NCI-H2081 (cell line): ENCODE measurements at regions not wholly inside any gene's neighbourhood (a gene's known extent, or its start where the extent isn't known, plus 50 kb on each side); places are given as distances from the start of the nearest gene placed in this dataset.
"Not testable (repeated sequence)": the region's sequence is repeated elsewhere in the genome, so short reads cannot be mapped to it uniquely, and the experiment has no call there.

Source experiments
- DNase-seq, 2 experiments: peaks; one replicate each; lab custom pipeline; 2025; lab: John Stamatoyannopoulos, UW

DNA sequence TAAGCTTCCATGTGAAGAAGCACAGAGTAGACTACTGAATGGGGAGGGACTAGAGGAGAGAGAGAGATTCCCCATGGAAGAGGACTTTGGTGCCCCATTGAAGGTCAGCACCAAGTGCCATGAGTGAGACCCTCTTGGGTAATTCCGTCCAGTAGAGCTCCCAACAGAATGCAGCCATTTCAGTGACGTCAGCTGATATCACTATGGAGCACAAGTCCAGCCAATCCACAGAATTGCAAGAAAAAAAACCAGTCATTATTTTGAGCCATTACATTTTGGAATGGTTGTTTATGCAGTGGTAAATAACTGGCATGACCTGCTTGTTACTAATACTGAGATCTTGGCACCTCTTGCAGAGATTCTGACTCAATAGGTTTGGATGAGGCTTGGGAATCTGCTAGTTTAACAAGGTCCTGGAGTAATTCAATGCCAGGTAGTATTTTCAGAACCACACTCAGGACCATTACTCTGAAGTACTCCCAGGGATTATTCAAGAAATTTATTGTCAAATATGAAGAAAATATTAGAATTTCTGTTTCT is 52.6 kb upstream of the SP8 start:
- DNase-seq: no peak

DNA sequence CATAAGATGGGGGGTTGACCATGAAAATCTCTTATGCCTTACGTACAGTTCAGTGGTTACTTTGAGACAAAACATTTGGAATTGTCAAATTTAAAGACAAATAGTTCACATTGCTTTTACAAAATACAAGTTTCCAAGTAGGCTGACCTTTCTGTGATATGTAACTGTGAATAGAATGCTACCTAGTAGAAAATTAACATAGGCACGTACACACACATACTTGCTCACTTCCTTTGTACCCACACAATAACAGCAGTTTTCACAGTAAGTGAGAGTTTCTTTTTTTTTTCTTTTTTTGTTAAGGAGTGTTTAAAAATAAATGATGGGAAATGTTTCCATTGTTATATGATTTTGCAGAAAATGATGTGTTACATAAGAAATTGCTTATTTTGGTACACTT is 53.3 kb upstream of the SP8 start:
- DNase-seq: no peak

DNA sequence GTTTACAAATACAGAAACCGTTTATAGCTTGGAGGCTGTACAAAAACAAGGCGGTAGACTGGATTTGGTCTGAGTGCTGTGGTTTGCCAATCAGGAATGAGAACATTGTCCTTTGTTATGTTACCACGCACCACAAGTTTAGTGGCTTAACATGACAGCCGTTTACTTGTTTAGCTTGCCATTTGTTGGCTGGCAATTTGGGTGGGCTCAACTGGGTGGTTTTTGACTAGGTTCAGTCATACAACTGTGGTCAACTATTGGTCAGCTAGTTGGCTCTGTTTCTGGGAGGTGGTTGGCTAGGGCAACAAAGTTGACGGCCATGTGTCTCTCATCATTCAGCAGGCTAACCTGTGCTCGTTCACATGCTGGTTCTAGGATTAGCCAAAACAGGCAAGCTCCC is 60.1 kb upstream of the SP8 start:
- DNase-seq: no peak

DNA sequence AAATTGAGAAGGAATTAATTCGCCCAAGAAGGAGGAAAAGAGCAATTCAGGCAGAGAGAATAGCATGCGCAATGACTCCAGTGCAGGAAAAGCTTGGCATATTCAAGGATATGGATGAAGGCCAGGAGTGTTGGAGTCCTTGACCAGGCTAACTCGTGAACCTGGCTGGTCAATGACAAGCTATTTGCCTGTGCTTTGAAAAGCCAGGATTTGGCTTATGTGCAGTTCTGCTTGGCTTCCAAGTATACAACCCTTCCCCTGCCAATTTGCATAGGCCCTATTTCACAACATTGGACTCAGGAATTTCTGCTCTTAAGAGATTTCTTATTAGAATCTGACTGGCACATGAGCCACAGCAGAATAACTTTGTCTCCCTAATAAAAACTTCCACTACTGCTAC is 72.3 kb upstream of the SP8 start:
- DNase-seq: no peak

DNA sequence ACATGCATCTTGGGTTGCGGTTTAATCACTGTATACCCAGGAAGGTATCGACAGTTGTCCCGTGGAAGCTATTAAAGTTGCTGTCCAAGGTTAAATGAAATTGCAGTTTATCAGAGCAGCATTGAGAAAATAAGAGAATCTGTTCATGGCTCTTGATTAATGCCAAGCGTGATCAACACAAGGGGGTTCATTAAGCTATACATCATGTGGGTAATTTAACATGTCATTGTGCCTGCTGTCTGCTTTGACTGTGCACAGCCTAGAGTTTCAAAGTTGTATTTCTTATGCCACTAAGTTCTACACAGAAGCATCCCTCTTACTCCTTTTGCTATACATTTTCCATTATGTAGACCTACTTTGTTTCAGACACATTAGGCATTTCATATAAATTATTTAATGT is 74.8 kb upstream of the SP8 start:
- no peak for DNase-seq

GRCh38 chr7:20862554-20862953 is 75.9 kb upstream of the SP8 start:
- no peak for DNase-seq

DNA sequence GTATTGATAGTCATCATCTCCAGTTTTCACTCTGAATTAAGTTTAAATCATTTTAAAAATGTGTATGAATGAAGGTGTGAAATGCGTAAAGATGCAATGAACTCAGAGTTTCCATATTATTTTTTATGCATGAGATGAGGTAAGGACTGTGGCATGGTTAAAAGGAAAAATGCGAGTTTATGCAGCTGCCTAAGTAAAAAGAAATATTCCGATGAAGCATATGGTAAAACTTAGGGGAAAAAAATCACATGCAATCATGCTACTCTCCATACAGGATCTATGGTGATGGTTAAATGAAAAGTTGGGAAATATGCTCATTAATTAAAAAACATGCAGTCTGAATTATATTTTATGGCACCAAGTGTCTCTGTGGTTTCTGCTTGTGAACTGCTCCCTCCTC is 77.5 kb upstream of the SP8 start:
- no peak for DNase-seq

DNA sequence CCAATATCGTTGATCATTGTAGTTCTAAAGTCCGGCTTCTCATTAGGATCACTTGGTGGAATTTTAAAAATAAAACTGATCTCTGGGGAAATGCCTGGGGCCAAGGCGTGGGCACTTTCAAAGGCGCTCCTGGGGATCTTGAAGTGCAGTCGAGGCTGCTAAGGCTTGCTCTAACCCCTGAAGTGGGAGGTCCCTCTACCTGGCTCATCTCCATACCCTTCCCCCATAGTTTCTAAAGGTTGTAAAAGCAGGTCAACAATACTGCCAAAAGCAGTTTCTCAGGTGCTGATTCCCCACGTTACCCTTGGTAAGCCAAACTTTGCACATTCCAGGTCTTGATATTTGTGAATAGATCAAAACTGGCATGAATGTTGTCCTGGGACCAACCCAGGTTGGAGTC is 79.0 kb upstream of the SP8 start:
- no peak for DNase-seq

GRCh38 chr7:20870977-20871376 is 84.3 kb upstream of the SP8 start:
- DNase-seq: no peak

DNA sequence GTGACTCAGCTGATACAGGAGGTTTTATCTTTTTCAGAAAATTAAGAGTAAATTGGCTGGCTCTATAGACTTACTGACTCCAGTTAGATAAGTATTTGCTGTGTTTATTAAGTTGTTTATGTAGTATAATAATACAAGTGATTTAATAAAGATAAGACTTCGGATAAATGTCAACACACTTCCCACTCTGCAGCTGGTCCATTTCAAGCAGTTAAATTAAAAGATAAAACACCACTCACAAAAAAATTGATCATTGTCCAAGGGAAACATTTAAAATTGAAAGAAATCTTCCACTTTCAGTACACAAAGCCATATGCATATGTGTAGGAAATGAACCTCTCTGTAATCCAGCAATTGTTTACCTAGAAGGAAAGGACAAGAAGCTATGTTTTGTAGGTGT is 106.1 kb upstream of the SP8 start:
- peak in 1 of 2 experiments; percentile 29 for DNase-seq

DNA sequence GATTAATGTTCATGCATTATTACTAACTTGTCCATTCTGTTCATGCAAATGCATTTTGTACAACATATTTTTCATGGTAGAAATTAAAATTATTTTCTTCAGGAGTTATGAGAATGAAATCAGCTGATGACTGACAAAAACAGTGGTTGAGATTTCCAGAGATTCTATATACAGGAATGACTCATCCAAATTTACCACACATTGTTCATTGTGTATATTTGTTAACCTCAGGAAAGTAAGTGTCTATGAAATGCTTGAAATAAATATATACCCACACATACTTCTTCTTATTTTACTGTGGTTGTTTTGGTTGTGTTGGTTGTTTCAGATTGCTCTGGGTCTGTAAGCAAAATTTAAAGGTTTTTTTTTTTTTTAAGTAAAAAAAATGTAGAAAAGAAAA is 108.1 kb upstream of the SP8 start:
- DNase-seq: no peak

GRCh38 chr7:20895563-20895962 is 108.9 kb upstream of the SP8 start:
- DNase-seq: no peak

DNA sequence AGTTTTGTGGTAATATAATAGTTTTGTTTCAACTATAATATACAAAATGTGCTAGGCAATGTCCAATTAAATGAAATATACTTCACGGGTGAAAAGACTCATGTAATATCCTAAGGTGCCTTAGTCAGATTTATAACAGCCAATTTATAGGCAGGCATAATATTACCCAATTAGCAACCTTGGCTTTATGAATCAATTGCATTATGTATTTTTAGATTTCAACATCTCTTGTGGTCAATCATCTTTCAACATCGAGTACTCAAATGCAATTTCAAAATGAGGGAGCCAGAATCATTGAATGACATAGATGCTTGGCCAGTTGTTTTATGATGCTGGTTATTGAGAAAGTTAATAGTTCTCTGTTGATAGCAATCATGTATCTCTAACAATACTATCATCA is 110.3 kb upstream of the SP8 start:
- no peak for DNase-seq

DNA sequence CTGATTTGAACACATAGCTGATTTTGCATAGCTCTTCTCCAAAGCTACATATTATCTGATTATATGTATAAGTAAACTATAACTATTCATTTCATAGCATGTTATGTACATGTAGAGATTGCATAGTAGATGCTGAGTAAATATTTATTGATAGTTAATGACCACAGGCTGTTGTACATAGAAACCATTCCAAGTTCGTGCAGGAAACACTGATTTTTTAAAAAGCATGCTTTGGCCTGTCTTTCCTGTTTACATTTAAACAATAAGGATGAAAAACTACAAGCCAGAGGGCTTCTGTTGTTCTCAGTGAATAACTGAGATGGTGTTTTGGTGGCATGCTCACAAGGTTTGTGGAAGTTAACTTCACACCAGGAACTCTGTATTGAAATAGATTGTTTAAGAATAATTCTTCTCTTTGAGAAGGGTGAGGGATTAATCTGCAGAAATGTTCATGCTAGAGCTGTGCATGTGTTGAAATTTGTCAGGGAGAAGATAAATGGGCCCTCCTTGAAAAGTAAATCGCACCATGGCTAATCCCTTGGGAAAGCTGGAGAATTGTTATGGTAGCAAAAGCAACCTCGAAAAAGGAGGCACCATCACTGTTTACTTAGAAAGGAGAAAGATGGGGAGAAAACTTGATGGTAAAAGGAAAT is 120.2 kb upstream of the SP8 start:
- peak; percentile 54 to 78 for DNase-seq

- no peak for DNase-seq
These were observed 124.4 kb upstream of the SP8 start for GRCh38 chr7:20911081-20911480.

DNA sequence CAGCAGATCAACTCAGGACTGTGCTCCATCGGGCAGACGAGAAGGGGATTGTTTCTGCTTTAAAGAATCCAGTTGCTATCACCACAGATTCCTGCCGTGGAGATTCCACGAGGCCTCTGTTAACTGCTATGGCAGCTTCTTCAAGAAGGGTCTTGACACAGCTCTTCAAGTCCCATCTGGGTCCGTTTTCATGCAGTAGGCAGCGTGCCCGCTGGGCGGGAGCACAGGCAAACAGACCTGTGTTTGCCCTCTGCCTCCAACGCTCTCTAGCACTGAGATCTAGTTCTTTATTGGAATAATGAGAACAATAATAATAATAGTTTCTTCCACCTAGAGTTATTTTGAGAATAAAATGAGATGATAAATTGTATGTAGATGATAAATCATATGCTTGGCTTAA is 127.2 kb upstream of the SP8 start:
- DNase-seq: no peak

DNA sequence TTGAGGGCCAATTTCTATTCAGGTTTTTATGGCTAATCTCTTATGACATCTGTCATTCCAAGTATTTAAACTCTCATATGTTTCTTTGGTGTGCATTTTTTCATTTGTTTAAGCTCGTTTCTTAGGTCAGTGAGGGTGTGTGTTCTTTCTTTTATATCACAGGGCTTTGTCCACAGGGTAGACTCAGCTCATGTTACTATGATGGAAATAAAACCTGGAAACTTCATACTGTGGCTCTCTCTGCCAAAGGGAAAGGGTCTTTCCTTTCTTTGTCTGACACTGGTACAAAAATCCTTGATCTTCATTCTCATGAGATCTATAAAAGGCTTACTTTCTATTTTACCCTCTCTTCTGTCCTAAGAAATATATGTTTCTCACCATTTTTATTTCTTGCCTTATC is 129.6 kb upstream of the SP8 start:
- no peak for DNase-seq

GRCh38 chr7:20917603-20918002 is 130.9 kb upstream of the SP8 start:
- no peak for DNase-seq

- DNase-seq: no peak
These were observed 131.5 kb upstream of the SP8 start for GRCh38 chr7:20918156-20918555.

GRCh38 chr7:20927178-20927577 is 140.5 kb upstream of the SP8 start:
- DNase-seq: not testable (repeated sequence)

DNA sequence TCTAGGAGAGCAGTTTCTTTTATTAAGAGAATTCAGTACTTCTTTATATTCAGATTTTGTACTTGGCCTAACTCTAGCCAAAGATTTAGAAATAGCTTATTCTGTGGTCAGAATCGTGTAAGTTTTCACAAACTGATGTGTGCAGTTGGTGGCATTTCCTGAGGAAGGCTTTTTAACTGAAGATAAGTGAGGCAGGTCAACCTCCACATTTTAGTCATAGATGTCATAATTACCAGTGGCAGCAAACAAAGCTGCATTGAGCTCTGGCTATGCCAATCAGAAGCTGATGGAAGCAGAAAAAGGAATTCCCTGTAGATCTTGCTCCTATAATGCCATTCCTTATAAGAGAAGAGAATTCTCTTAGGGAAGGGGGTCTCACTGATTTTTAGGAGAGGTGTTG is 141.3 kb upstream of the SP8 start:
- no peak for DNase-seq

DNA sequence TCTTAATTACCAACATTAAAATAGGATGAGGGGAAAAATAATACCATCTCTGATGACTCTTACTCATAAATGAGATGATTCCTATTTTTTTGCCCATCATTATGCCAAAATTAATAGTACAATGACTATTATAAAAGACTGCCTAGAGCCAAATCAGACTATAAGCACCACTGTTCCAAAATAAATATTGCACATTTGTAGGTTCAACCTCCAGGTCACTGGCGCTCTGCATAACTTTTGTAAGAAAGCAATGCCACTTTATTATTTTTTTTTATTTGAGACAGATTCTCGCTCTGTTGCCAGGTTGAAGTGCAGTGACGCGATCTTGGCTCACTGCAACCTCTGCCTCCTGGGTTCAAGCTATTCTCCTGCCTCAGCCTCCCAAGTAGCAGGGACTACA is 142.5 kb upstream of the SP8 start:
- no peak for DNase-seq

GRCh38 chr7:20931739-20932138 is 145.1 kb upstream of the SP8 start:
- no peak for DNase-seq

GRCh38 chr7:20932785-20933527 is 146.3 kb upstream of the SP8 start:
- DNase-seq: no peak
